Muscle of back (tissue), 3 donors: ENCODE measurements at regions not wholly inside any gene's neighbourhood (a gene's known extent, or its start where the extent isn't known, plus 50 kb on each side); places are given as distances from the start of the nearest gene placed in this dataset.
"Not testable (repeated sequence)": the region's sequence is repeated elsewhere in the genome, so short reads cannot be mapped to it uniquely, and the experiment has no call there.

Source experiments
- DNase-seq, 3 donors: peaks; one replicate each; pipeline versions ENCODE4 v3.0.0 to v3.0.0-alpha.2; 2013

GRCh38 chr10:45518741-45519140, 144.7 kb downstream of the ALOX5 start:
- DNase-seq, result no peak

- no peak for DNase-seq
Measured at GRCh38 chr10:45515630-45516029, 141.6 kb downstream of the ALOX5 start.

GRCh38 chr10:45514291-45515270, 140.6 kb downstream of the ALOX5 start:
- DNase-seq, result peak; percentile 32 to 73 (median 46)

GRCh38 chr10:45513551-45513950, 139.5 kb downstream of the ALOX5 start:
- DNase-seq, result peak in 2 of 3 donors; percentile 16 to 48

- DNase-seq, result not testable (repeated sequence)
Measured at GRCh38 chr10:45511926-45512325, 137.9 kb downstream of the ALOX5 start.

GRCh38 chr10:45509491-45509890, 135.5 kb downstream of the ALOX5 start:
- DNase-seq, result no peak

GRCh38 chr10:45505311-45505710, 131.3 kb downstream of the ALOX5 start:
- peak in 1 of 3 donors; percentile 49 for DNase-seq

- no peak for DNase-seq
Measured at GRCh38 chr10:45502458-45502857, 128.4 kb downstream of the ALOX5 start.

GRCh38 chr10:45501791-45502190, 127.8 kb downstream of the ALOX5 start:
- no peak for DNase-seq

GRCh38 chr10:45500798-45501197, 126.8 kb downstream of the ALOX5 start:
- no peak for DNase-seq

- DNase-seq, result no peak
Measured at GRCh38 chr10:45500304-45500703, 126.3 kb downstream of the ALOX5 start.

GRCh38 chr10:45495438-45496152, 121.6 kb downstream of the ALOX5 start:
- DNase-seq, result no peak
